ENCODE measurements at regions not wholly inside any gene's neighbourhood (a gene's known extent, or its start where the extent isn't known, plus 50 kb on each side); places are given as distances from the start of the nearest gene placed in this dataset.

DNA sequence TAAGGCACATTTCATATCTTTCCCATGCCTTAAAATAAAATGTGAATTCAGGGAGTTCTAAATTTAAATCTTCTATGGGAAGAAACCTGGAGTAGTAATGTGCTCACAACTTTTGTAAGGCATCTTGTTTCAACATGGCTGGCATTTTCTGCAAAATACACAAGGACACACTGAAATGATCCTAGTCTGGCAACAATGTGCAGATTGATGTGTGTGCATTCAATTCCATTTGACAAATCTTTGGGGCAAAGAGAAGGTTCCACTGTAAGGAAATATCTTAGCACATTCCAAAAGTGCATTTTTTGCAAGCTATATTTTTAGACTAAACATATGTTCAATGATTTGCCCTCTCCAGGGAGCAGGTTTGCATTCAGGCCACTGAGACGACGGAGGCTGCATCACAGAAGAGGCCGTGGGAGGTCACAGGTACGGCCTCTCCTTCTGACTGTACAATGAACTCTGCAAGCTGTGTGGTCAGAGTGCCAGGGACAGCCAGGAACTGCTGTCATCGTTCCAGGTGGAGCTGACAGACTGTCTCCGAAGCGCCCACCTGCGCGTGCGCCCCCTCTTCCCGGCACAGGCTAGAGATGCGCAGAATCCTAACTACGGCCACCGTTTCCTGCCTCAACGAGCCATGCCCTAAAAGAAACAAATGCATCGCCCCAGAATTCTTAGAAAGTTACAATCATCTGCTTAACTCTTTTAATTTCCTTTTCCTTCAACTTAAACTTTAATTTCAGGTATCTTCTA, 149.2 kb upstream of the POU3F3 start:
- TF ChIP-seq, protein P1, sequence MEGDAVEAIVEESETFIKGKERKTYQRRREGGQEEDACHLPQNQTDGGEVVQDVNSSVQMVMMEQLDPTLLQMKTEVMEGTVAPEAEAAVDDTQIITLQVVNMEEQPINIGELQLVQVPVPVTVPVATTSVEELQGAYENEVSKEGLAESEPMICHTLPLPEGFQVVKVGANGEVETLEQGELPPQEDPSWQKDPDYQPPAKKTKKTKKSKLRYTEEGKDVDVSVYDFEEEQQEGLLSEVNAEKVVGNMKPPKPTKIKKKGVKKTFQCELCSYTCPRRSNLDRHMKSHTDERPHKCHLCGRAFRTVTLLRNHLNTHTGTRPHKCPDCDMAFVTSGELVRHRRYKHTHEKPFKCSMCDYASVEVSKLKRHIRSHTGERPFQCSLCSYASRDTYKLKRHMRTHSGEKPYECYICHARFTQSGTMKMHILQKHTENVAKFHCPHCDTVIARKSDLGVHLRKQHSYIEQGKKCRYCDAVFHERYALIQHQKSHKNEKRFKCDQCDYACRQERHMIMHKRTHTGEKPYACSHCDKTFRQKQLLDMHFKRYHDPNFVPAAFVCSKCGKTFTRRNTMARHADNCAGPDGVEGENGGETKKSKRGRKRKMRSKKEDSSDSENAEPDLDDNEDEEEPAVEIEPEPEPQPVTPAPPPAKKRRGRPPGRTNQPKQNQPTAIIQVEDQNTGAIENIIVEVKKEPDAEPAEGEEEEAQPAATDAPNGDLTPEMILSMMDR (IDR thresholded peaks at IDR 0.05): no peak
- no peak for TF ChIP-seq POLR2A (IDR thresholded peaks at IDR 0.05)
